DND-41 (cell line): ENCODE measurements at regions not wholly inside any gene's neighbourhood (a gene's known extent, or its start where the extent isn't known, plus 50 kb on each side); places are given as distances from the start of the nearest gene placed in this dataset.

ENCODE experiments used
- CTCF ChIP-seq: IDR thresholded peaks from 2 replicates; pipeline ENCODE4 v1.5.1; 2012; ENCODE audit warnings: borderline replicate concordance, low read length, moderate library complexity, mild to moderate bottlenecking; ENCODE audit not compliant: poor library complexity, severe bottlenecking; ENCODE audit errors: extremely low read depth
- EZH2 ChIP-seq: IDR thresholded peaks from 3 replicates; pipeline ENCODE4 v1.6.1; 2012; ENCODE audit warnings: borderline replicate concordance, low read depth, mild to moderate bottlenecking, moderate library complexity, low read length, inconsistent platforms; ENCODE audit not compliant: severe bottlenecking

GRCh38 chr13:90545070-90545840, 802.2 kb upstream of the MIR17HG start:
- TF ChIP-seq EZH2 (no peak), CTCF (no peak)
